Liver (tissue), 8 donors: ENCODE measurements at regions not wholly inside any gene's neighbourhood (a gene's known extent, or its start where the extent isn't known, plus 50 kb on each side); places are given as distances from the start of the nearest gene placed in this dataset.
"Not testable (repeated sequence)": the region's sequence is repeated elsewhere in the genome, so short reads cannot be mapped to it uniquely, and the experiment has no call there.

Source experiments
- DNase-seq: peaks from one replicate; pipeline ENCODE4 v3.0.0-alpha.2; 2017; ENCODE audit warnings: low spot score
- H3K27ac ChIP-seq, 2 donors: one replicate each; pipeline ENCODE4 v1.7.0; 2013; ENCODE audit warnings: inconsistent platforms in 2 of 2, low read length in 2 of 2, control low read depth in 1 of 2, low read depth in 1 of 2, mild to moderate bottlenecking in 1 of 2
- H3K27me3 ChIP-seq, 4 donors: one replicate each; pipeline versions ENCODE4 v1.6.1 to v1.7.0; 2013; ENCODE audit warnings: low read length in 3 of 4, inconsistent platforms in 1 of 4, mild to moderate bottlenecking in 1 of 4, moderate library complexity in 1 of 4; ENCODE audit not compliant: control insufficient read depth in 4 of 4, insufficient read depth in 4 of 4
- H3K36me3 ChIP-seq, 4 donors: one replicate each; pipeline versions ENCODE4 v1.6.1 to v1.7.0; 2013; ENCODE audit warnings: low read length in 3 of 4, mild to moderate bottlenecking in 3 of 4, low read depth in 1 of 4, moderate library complexity in 1 of 4; ENCODE audit not compliant: control insufficient read depth in 4 of 4, insufficient read depth in 3 of 4
- H3K4me1 ChIP-seq, 4 donors: one replicate each; pipeline versions ENCODE4 v1.6.1 to v1.7.0; 2013; ENCODE audit warnings: low read length in 3 of 4, mild to moderate bottlenecking in 3 of 4, moderate library complexity in 1 of 4; ENCODE audit not compliant: control insufficient read depth in 4 of 4, insufficient read depth in 4 of 4
- H3K4me3 ChIP-seq, 3 donors: one replicate each; pipeline versions ENCODE4 v1.6.1 to v1.7.0; 2013; ENCODE audit warnings: low read length in 3 of 3, control low read depth in 1 of 3, low read depth in 1 of 3, mild to moderate bottlenecking in 1 of 3
- H3K9ac ChIP-seq, 2 donors: one replicate each; pipeline ENCODE4 v1.7.0; 2013; ENCODE audit warnings: low read length in 2 of 2, mild to moderate bottlenecking in 2 of 2, moderate library complexity in 2 of 2, control low read depth in 1 of 2, low read depth in 1 of 2
- H3K9me3 ChIP-seq, 4 donors: one replicate each; pipeline versions ENCODE4 v1.6.1 to v1.7.0; 2013; ENCODE audit warnings: low read length in 3 of 4; ENCODE audit not compliant: control insufficient read depth in 4 of 4
- ATF3 ChIP-seq: IDR thresholded peaks from 2 replicates; pipeline ENCODE4 v1.6.1; 2016; ENCODE audit warnings: antibody characterized with exemption
- CTCF ChIP-seq: fragments of 150-350 bp; IDR thresholded peaks from 2 replicates; pipeline ENCODE4 v1.5.1; 2017; ENCODE audit warnings: improper control_type of control experiment, low read depth, low read length; ENCODE audit not compliant: missing input control
- EGR1 ChIP-seq, 2 donors: IDR thresholded peaks; 2 replicates each; pipeline ENCODE4 v1.6.1; 2016 to 2018; ENCODE audit warnings: antibody characterized with exemption in 2 of 2, low read depth in 2 of 2
- FOXA1 ChIP-seq: IDR thresholded peaks from 2 replicates; pipeline ENCODE4 v1.6.1; 2016; ENCODE audit warnings: antibody characterized with exemption
- FOXA2 ChIP-seq: IDR thresholded peaks from 2 replicates; pipeline ENCODE4 v1.6.1; 2016; ENCODE audit warnings: antibody characterized with exemption
- GABPA ChIP-seq, 2 donors: IDR thresholded peaks in 1 of 2; conservative IDR thresholded peaks in 1 of 2; 2 replicates each; pipeline ENCODE4 v1.6.1; 2016; ENCODE audit warnings: antibody characterized with exemption in 2 of 2, mild to moderate bottlenecking in 1 of 2, moderate library complexity in 1 of 2
- HNF4A ChIP-seq, 2 donors: conservative IDR thresholded peaks; 2 replicates each; pipeline ENCODE4 v1.6.1; 2016; ENCODE audit warnings: antibody characterized with exemption in 2 of 2, mild to moderate bottlenecking in 2 of 2
- HNF4G ChIP-seq: IDR thresholded peaks from 2 replicates; pipeline ENCODE4 v1.6.1; 2016; ENCODE audit warnings: antibody characterized with exemption
- JUND ChIP-seq, 2 donors: IDR thresholded peaks; 2 replicates each; pipeline ENCODE4 v1.6.1; 2016; ENCODE audit warnings: antibody characterized with exemption in 2 of 2
- MAX ChIP-seq: IDR thresholded peaks from 2 replicates; pipeline ENCODE4 v1.6.1; 2016; ENCODE audit warnings: antibody characterized with exemption
- NR2F2 ChIP-seq: IDR thresholded peaks from 2 replicates; pipeline ENCODE4 v1.6.1; 2016; ENCODE audit warnings: antibody characterized with exemption
- RAD21 ChIP-seq, 2 donors: IDR thresholded peaks; 2 replicates each; pipeline ENCODE4 v1.6.1; 2016; ENCODE audit warnings: antibody characterized with exemption in 2 of 2, mild to moderate bottlenecking in 2 of 2
- REST ChIP-seq: IDR thresholded peaks from 2 replicates; pipeline ENCODE4 v1.6.1; 2016; ENCODE audit warnings: antibody characterized with exemption, mild to moderate bottlenecking
- SP1 ChIP-seq: IDR thresholded peaks from 2 replicates; pipeline ENCODE4 v1.6.1; 2018; ENCODE audit warnings: antibody characterized with exemption, mild to moderate bottlenecking
- TAF1 ChIP-seq: conservative IDR thresholded peaks from 2 replicates; pipeline ENCODE4 v1.6.1; 2016; ENCODE audit warnings: antibody characterized with exemption, mild to moderate bottlenecking
- YY1 ChIP-seq: IDR thresholded peaks from 2 replicates; pipeline ENCODE4 v1.6.1; 2016; ENCODE audit warnings: antibody characterized with exemption, mild to moderate bottlenecking
- ZBTB33 ChIP-seq: IDR thresholded peaks from 2 replicates; pipeline ENCODE4 v1.6.1; 2016; ENCODE audit warnings: antibody characterized with exemption
- WGBS: extraction: QIAGEN DNeasy Blood & Tissue Kit; methylation state at CpG from one replicate; pipeline ENCODE4 v1.1.7; 2013; 5-methylcytosine and 5-hydroxymethylcytosine counted together
- donor health status: healthy.
- donor health status: healthy.
- donor health status: healthy.
- donor health status: healthy.
- donor health status: healthy.

GRCh38 chr22:19659805-19660345, 54.4 kb upstream of the SEPTIN5 start:
- Histone ChIP-seq H3K9ac (no peak overlapping the region), H3K27me3 (no peaks in the 10 kb centered on the region), H3K27ac (no peak overlapping the region), H3K4me3 (no peak overlapping the region), H3K9me3 (no peaks in the 10 kb centered on the region), H3K36me3 (no peaks in the 10 kb centered on the region), H3K4me1 (no peaks in the 10 kb centered on the region)
- 97% methylated on average over 12 of the region's 12 CpGs for WGBS
- TF ChIP-seq GABPA (IDR thresholded peaks at IDR 0.05 in 1 of 2, conservative IDR thresholded peaks at IDR 0.05 in 1 of 2) (no peak), HNF4A (conservative IDR thresholded peaks at IDR 0.05) (no peak), REST (no peak), CTCF (no peak), TAF1 (no peak), SP1 (no peak), HNF4G (no peak), JUND (IDR thresholded peaks at IDR 0.05) (no peak), RAD21 (IDR thresholded peaks at IDR 0.05) (no peak), ATF3 (no peak), YY1 (no peak), FOXA2 (no peak), MAX (no peak), EGR1 (IDR thresholded peaks at IDR 0.05; ENCODE audit: low read depth in 2 of 2) (no peak), ZBTB33 (no peak), NR2F2 (no peak), FOXA1 (no peak)
- DNase-seq: no peak

GRCh38 chr22:19660583-19660982, 53.7 kb upstream of the SEPTIN5 start:
- not testable (repeated sequence) for H3K36me3 ChIP-seq, H3K9ac ChIP-seq, H3K9me3 ChIP-seq, H3K27ac ChIP-seq, H3K27me3 ChIP-seq, H3K4me1 ChIP-seq, DNase-seq, H3K4me3 ChIP-seq
- WGBS: 97% methylated on average over 12 of the region's 12 CpGs
